GM12875 (cell line): ENCODE measurements at regions not wholly inside any gene's neighbourhood (a gene's known extent, or its start where the extent isn't known, plus 50 kb on each side); places are given as distances from the start of the nearest gene placed in this dataset.

Experiments used
- H3K4me3 ChIP-seq: one replicate; pipeline ENCODE4 v1.5.1; 2011; ENCODE audit warnings: low read depth, low read length, control low read depth
- TF ChIP-seq, protein P1 (sequence below): IDR thresholded peaks from 2 replicates; pipeline ENCODE4 v1.5.1; 2011; ENCODE audit warnings: low read depth, mild to moderate bottlenecking, control low read depth, inconsistent platforms, low read length, moderate library complexity, borderline replicate concordance; ENCODE audit not compliant: insufficient read depth

DNA sequence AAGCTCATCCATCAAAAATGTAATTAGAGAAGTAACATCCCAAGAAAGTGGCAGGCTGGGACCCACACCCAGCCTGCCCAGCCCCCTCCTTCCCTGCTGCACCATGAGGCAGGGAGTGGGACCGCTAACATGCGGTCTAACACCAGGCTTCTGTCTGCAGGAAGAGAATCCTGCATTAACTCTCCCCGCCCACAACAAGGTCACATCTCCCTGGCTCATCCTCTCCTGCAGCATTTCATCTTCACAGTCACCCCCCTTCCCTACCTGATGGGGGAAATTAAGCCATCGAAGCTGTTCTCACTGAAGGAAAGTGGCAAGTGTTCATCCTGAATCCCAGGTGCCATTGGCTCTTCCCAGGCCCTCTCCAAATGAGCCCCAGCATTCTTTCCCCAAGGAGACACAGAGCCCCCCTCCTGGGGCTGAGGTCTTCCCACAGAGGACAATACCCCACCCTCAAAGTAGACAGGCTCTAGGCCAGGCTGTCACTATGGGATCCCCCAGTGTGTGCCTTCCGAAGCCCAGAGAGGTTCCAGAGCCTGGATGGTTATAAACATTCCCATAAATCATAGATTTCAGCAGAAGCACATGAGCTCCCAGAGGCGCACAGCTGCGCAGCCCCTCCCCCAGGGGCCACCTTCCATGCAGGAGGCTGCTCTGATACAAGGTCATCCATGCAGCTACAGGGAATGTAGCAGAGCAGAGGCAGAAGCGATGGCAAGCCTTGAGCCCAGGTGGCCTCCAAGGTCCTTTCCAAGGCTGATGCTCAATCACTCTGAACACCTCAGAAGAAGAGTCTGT lies 148.0 kb downstream of the OAT start:
- no peak overlapping the region for H3K4me3 ChIP-seq
- TF ChIP-seq, protein P1, sequence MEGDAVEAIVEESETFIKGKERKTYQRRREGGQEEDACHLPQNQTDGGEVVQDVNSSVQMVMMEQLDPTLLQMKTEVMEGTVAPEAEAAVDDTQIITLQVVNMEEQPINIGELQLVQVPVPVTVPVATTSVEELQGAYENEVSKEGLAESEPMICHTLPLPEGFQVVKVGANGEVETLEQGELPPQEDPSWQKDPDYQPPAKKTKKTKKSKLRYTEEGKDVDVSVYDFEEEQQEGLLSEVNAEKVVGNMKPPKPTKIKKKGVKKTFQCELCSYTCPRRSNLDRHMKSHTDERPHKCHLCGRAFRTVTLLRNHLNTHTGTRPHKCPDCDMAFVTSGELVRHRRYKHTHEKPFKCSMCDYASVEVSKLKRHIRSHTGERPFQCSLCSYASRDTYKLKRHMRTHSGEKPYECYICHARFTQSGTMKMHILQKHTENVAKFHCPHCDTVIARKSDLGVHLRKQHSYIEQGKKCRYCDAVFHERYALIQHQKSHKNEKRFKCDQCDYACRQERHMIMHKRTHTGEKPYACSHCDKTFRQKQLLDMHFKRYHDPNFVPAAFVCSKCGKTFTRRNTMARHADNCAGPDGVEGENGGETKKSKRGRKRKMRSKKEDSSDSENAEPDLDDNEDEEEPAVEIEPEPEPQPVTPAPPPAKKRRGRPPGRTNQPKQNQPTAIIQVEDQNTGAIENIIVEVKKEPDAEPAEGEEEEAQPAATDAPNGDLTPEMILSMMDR, result no peak

DNA sequence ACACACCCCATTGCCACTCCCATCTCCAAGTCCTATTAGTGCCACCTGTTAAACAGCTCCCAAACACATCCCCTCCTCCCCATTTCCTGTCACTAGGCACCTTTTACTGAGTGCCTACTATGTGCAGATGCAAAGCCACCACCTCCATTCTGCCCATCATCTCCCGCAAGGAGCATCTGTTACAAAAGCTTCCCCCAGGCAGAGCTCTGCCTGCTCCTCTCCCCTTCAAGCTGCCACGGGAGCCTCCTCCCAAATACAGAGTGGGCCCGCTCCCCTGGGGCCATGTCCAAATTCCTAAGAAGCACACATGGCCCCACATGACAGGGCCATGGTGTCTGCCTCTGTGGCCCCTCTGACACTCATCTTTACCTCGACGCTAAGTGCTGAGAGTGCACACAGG lies 149.7 kb downstream of the OAT start:
- no peak overlapping the region for H3K4me3 ChIP-seq
- TF ChIP-seq, protein P1, result no peak

DNA sequence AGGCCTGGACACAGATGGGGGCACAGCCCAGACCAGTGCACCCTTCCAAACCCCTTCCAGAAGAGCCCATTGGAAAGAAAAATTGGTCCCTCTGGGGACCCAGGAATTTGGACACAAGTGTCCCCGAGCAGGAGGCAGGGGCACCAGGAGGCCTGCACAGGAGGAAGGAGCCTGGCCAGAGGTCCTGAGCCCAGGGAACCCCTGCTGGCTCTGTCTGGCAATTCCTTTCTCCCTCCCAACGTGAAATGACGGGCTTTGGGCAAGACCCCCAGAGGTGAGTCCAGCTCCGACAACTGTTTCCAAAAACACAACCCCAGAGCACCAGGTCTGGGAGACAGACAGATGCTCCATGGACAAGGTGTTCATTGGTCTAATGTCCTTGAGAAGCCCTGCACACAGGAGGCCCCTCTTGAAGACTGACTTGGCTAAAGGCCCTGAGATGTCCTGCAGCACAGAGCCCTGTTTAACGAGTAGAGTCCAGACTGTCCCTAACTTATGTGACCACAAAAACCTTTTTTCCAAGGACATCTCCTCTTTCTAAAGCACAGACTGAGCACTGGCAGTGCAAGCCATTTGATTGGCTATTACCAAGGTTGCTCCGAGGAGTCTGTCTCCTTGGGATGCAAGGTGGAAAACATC lies 150.7 kb downstream of the OAT start:
- TF ChIP-seq, protein P1, result no peak
- no peak overlapping the region for H3K4me3 ChIP-seq

DNA sequence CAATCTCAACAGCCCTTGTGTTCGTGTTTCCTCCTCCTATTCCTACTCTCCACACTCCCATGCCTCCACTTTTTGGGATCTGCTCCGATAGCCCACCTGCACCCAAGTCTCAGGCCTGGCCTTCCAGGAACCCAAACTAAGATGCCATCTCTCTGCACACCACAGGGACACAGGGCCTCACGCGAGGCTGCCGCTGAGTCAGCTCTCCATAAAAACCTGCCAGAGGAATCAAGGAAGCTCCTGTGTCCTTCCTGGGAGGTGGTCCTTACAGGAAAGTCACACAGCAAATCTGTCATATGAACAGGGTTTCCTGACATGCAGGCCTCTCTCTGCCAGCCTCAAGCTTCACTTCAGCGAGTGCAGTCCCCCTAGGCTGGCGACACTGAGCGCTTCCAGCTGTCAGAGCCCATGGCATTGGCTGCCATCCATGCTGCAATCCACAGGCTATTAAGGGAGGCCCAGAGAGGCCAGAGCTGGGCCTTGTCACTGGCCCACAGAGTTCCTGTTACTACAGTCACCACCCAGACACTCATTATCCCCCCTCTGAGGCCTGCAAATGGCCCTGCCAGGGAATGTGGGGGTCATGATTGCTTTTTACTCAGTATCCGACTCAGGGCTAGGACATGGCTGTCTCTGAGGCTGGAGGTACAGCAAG lies 151.4 kb downstream of the OAT start:
- TF ChIP-seq, protein P1, result no peak
- no peak overlapping the region for H3K4me3 ChIP-seq

DNA sequence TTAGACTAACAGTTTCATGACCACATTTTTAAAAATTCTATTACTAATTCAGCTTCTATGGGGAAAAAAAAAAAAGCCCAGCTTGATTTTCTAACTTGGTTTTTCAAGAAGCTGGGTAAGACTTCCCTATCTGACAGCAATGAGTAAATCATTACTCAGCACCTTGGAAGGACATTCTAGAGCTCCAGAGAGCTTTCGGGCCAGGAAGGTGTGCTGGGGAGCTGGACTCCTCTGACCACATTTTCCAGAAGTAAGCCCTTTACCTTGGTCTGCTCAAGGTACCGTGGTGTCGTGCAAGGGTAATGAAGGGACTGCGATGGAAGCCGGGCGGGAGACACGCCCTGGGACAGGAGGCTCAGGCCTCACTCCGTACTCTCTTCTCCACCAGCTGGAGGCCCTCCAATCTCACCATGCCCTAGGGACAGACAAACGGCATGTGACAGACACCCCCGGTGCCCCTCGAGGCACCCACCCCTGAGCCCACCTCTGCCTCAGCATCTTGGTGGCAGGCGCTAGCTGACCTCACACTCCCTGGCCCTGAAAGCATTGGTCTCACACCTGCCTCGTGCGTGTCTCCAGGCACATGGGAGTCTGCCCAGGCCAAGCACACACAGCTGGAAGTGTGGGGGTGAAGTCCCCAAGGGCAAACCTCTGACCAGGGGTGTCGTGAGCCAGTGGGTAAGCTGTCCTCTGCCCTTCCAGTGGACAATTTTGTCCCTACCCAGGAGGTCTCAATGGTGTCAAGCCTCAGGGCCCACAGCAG lies 152.1 kb downstream of the OAT start:
- TF ChIP-seq, protein P1, result no peak

DNA sequence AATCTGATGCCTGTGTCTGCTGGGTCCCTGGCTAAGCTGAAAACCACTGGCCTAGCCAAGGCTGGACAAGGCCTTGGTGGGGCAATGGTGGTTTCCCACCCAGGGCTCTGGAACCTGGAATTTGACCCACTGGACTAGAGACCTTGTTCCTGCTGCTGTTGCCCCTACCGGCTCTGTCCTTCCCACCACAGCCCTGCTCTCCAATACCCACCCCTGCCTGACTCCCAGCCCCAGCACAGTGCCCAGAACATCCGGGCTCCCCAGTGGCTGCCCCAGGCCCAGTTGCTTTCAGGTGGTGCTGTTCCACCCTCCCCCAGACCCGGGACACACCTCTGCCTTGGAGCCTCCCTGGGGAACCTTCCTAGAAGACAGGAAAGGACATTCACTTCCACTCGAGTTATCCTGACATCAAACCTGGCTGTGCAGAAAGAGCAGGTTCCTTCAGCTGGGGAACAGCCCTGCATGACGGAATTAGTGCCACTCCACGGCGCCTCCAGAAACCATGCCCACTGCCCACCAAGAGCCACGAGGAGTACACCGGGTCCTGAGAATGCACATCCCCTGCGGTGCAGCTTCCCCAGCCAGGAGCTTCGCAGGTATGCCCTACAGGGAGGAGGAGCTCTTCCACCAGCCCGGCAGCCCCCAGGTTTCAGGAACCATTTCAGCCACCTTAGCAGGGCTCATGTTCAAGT lies 152.8 kb downstream of the OAT start:
- TF ChIP-seq, protein P1, result no peak
- no peak overlapping the region for H3K4me3 ChIP-seq

More for the DNA sequence above, 152.1 kb downstream of the OAT start:
- no peak overlapping the region for H3K4me3 ChIP-seq
